Suprapubic skin (tissue), 3 donors: ENCODE measurements at regions not wholly inside any gene's neighbourhood (a gene's known extent, or its start where the extent isn't known, plus 50 kb on each side); places are given as distances from the start of the nearest gene placed in this dataset.

Experiments used
- POLR2A ChIP-seq, 2 donors: fragments of 450-650 bp; IDR thresholded peaks; one replicate each; pipeline ENCODE4 v1.6.1; 2017; ENCODE audit warnings: antibody characterized with exemption in 2 of 2, mild to moderate bottlenecking in 2 of 2, moderate library complexity in 2 of 2
- TF ChIP-seq, protein P1 (sequence below), 2 donors: fragments of 200-600 bp in 1 of 2; fragments of 450-650 bp in 1 of 2; sonication (generic) in 1 of 2; IDR thresholded peaks; one replicate each; pipeline ENCODE4 v1.5.1; 2016 to 2019; ENCODE audit warnings: antibody characterized with exemption in 2 of 2, mild to moderate bottlenecking in 1 of 2, moderate library complexity in 1 of 2

DNA sequence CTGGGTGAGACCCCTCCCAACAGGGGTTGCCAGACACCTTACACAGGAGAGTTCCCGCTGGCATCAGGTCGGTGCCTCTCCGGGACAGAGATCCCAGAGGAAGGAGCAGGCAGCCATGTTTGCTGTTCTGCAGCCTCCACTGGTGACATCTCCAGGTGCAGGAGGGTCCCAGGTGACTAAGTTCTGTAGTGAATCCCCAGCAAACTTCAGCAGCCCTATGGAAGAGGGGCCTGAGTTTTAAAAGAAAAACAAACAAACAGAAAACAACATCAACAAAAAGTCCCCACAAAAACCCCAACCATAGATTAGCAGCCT lies 515.1 kb downstream of the FRK start:
- TF ChIP-seq, protein P1, sequence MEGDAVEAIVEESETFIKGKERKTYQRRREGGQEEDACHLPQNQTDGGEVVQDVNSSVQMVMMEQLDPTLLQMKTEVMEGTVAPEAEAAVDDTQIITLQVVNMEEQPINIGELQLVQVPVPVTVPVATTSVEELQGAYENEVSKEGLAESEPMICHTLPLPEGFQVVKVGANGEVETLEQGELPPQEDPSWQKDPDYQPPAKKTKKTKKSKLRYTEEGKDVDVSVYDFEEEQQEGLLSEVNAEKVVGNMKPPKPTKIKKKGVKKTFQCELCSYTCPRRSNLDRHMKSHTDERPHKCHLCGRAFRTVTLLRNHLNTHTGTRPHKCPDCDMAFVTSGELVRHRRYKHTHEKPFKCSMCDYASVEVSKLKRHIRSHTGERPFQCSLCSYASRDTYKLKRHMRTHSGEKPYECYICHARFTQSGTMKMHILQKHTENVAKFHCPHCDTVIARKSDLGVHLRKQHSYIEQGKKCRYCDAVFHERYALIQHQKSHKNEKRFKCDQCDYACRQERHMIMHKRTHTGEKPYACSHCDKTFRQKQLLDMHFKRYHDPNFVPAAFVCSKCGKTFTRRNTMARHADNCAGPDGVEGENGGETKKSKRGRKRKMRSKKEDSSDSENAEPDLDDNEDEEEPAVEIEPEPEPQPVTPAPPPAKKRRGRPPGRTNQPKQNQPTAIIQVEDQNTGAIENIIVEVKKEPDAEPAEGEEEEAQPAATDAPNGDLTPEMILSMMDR (IDR thresholded peaks at IDR 0.05): no peak
- TF ChIP-seq POLR2A (IDR thresholded peaks at IDR 0.05): no peak
